Left renal pelvis (tissue), 4 donors: ENCODE measurements at regions not wholly inside any gene's neighbourhood (a gene's known extent, or its start where the extent isn't known, plus 50 kb on each side); places are given as distances from the start of the nearest gene placed in this dataset.

ENCODE experiments used
- DNase-seq, 4 donors: peaks; one replicate each; pipeline ENCODE4 v3.0.0-alpha.2; 2013; ENCODE audit warnings: low read depth in 4 of 4, low spot score in 3 of 4

DNA sequence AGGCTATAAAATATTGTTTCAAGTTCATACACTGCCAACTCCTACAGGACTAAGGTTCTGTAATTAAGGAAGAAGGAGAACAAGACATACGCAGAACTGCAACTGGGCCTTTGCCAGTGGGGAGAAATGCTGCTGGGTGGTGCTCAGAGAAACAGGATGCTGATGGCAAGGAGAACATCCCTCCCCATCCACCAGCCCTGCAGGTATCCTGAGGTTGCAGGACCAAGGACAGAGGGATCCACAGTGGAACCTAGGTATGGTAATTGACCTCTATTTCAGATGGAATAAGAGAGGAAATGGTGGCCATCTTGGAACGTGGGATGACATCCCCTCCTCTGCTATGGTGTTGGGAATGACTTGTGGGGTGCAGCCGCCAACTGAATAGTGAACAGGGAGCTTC is 206.3 kb upstream of the S1PR3 start:
- DNase-seq = no peak

DNA sequence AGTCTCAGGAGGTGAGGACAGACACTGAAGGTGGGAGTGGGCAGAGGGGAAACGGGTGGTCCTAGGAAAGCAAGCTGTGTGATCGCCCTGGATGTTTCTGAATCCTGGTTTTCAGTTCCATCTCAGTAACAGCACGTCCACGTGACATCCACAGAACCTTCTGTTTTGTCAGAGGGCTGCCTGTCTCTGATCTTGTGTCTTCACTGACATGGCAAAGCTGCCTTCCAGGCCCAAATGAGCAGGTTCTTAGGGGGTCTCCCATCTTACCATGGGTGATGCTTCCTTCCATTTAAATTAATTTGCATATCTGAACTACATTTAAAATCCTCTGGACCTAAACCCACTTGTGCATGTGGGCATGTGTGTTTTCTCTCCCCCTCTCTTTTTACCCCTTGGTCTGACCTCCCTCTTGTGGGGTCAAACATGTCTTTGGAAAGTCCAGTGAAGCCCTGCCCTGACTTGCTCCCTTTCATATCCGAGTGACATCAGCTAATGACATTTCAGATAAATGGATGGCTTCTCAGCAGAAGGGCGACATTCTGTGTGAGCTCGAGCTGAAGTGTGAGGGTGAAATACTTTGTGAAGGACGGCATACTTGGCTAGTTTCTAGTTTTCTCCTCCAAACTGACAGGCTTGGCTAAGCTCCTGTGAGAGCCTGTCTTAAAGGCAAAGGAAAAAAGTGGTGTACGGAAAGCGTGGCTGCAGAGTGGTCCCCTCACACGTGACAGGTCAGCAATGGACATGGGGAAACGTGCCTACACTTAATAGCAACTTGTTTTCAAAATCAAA is 204.8 kb upstream of the S1PR3 start:
- no peak for DNase-seq

DNA sequence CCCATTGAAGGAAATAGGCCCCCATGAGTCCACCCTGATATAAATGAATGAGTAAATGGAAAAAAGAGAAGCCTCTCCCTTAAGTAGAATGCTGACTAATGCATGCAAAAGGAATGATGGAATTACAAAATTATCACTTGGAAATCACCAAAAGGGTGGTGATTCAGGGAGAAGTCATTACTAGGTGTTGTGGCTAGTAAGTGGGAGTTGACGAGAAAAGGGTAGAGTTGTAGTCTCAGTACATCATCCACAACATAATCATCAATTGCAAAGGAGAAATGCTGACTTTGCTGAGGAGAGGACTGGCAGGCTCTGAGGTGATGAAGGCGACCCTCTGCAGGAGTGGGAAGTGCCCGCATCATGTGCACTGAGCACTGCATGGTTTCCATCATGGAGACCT is 201.5 kb upstream of the S1PR3 start:
- no peak for DNase-seq

DNA sequence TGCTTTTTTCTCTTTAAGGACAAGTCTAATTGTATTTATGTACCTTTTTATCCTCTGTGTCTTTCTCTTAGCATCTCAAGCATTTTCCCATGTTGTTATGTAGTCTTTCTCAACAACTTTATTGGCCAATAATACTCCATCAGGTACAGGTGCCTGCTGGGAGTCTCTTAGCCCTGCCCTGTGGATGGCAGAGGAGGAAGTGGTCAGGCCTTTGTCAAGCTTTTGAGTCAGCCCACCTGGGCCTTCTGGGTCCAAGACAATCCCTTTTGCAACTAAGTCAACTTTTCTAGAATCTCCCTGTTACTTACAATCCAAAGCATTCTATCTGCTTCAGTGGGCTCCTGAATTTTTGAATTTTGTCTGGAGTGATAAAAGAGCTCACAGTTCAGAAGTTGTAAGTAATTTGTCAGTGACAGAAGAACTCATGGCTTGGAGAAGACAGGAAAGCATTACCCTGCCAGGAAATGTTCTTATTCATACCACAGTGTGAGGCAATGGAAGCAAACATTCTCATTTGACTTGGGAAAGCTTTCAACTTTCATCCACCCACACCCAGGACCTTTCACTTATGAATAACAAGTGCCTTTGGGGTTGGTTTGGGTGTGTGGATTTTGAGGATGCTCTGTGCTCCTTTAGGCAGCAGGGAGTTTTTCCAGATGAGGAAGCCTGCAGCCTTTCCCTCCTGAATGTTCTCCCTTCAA is 200.0 kb upstream of the S1PR3 start:
- no peak for DNase-seq

DNA sequence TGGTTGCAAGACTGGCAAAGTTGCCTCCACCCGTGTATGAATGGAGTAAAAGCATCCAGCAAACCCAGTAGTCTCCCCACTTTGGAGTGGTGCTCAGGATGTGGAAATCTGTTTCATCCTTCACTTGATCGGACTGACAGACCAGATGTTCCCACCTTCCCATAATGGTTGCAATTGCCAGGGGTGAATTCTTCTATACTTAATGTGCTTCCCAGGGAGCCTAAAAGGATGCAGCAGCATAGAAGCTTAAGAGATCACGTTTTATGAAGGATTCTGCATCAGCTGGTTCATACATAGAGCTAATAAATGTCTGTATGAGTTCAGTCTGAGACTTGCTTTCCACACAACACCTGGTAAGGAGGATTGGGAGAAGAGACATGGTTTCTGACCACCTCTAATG is 198.8 kb upstream of the S1PR3 start:
- DNase-seq = no peak

DNA sequence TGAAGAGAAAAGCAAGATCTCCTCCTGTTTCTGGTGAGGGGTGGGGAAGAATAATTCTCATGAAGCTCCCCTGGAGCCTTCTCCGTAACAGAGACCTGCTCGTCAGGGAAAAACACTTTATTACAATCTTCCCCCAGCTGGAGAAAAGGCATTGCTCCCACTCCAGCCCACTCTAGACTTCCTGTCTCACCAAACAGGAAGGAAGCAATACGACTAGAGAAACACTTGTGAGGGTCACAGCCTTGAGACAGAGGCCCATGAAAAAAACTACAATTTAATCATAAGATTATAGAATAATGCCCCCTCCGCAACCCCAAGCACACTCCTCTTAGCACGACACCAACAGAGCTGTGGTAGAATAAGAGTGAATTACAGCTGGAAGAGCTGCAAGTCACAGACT is 197.2 kb upstream of the S1PR3 start:
- DNase-seq = no peak

DNA sequence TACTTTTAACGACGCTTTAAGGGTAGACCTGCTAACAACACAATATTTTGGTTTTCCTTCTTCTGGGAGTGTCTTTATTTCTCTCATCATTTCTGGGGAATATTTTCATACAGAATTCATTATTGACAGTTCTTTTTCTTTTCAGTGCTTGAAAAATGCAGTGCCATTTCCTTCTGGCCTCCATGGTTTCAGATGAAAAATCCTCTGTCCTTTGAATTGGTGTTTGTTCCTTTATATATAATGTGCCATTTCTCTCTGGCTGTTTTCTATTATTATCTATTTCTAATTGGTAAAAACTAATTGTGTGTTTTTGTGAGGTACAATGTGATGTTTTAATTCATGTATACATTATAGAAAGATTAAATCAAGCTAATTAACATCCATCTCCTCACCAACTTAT is 194.3 kb upstream of the S1PR3 start:
- DNase-seq = no peak

DNA sequence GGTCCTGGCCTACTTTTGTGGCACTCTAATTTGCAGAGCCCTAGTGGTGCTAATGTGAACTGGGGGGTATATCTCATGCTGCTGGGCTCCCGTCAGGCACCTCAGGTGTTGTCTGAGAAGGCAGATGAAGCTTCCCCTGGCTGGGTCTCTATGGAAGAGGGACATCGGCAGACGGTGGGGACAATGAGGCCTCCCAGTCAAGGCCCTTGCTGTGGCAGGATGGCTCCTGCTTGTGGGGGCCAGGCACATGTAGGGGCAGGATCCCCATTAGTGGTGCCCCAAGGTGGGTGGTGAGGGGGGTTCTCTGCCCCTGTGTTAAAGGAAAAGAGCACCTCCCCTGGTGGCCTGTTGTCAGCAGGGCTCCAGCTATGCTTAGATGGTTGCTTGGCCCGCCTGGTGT is 192.8 kb upstream of the S1PR3 start:
- no peak for DNase-seq

DNA sequence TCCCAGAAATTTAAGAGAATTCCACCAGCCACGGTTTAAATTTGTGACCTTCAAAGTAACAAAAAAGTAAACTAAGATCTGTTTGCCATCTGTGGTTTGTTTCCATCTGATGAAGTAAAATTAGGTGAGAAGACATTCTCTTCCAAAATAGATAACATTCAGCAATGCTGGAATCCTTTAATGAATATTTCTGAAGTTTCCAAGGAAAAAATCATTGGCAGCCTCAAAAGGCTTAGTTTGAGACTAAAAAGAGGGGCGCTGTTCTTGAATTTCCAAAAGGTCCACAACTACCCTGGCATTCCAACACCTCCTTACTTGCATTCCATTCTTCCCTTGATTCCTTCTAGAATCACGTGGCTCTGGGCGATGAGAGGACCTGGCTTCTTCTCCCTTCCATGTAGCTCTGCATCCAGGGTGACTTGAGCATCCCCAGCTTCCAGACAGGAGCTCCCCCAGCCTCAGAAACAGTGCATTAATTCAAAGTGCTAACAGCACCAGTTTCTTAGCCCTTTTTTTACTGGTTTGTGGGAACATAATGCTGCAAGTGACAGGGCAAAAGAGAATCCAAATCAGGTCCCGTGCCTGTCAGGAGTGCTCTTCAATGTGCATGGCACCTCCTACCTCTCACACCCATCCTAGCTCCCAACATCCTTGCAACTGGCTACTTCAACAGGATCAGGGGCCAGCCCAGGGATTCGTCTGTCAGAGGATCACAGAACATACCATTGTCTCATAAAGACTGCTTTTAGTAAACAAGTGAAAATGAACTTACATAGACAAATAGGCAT is 191.5 kb upstream of the S1PR3 start:
- DNase-seq = no peak

DNA sequence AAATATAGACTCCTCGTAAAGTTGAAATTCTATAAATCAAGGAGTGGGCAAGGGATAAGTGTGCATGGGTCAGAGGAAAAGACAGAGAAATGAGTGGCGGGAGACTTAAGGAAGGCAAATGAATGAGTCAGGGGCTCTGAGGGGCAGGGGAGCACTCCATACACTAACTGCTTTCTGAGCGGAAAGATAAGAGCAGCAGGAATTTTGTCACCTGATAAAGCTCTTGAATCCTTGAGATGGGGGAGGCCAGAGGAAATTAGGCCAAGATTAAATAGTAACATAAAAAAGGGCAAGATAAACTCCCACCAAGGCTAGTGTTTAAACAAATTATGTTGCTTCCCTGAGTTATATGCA is 191.0 kb upstream of the S1PR3 start:
- DNase-seq = no peak

DNA sequence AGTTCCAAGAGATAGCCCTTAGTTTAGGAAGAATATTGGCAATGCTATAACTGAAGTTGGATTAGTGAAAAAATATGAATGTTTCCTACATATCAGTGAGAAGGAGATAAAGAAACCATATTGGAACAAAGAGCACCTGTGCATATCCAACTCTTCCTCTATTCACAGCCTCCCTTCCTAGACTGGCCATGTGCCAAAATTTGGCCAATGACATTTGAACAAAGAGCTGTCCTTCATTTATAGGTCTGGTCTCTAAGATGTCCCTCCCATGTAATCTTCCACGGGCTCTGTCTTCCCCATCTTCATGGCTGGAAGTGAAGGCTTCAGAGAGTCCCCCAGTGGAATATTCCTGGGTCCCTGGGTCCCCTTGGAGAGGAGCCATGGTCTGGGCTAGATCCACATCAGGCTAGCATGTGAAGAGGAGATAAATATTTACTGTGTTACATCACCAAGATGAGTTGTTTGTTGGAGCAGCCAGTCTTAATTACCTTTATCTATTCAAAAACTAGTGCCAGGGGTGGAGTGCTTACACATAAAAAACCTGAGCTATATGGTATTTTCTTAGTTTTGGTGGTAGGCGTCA is 190.0 kb upstream of the S1PR3 start:
- no peak for DNase-seq

DNA sequence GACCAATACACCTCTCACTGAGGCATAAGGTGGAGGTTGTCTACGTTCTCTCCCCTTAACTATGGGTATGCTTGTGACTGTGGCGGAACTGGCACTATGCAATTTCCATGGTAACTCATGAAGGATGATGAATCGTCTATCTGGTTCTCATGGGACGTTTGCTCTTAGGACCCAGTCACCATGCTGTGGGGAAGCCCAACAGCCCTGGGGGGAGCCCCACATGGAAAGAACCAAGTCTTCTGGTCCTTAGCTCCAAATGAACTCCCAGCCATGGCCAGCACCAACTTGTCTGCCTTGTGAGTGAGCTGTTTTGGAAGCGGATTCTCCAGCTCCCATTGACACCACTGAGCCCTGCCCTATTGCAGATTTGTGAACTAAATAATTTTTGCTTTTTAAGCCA is 188.7 kb upstream of the S1PR3 start:
- DNase-seq = no peak

DNA sequence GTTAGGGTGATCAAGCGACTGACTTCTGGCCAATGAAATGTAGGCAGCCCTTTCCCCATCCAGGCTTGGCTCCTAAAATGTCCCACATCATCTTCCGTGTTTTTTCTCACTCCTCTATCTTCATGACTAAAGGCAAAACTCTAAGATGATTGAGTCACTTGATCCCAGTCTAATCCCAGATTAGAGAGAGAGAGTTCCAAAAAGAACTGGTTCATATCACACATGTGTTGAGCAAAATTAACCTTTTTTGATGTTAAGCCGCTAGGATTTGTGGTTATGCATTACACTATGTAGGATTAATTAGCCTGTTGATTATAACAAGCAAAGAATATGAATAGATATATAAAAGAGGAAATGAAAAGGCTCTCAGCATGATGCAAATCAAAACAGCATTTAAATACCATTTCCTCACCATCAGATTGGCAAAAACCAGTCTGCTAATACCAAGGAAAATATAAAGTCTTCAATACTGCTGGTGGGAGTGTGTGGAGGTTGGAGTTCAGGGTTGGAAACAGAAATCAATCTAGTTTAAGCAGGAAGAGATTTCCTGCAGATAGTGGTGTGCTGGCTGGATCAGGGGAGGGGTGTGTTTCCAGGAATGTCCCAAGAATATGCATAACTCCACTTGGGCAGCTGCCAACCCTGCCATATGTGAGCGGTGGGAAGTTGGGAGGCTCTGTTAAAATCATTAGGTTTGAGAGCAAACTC is 187.6 kb upstream of the S1PR3 start:
- DNase-seq = no peak

DNA sequence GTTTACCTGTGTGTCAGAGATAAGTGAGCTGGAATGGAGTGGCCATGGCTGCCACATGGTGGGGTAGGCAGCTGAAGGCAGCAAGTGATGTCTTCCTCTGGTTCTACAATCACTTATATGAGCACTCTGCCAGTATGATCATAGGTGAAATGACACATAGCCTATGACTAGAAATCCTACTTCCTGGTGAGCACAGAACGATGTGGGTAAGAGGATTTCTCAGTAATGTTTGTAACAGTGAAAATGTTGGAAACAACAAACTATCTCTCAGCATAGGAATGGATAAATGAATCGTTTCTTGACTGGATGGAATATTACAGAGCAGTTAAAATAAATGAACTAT is 187.0 kb upstream of the S1PR3 start:
- DNase-seq = no peak

DNA sequence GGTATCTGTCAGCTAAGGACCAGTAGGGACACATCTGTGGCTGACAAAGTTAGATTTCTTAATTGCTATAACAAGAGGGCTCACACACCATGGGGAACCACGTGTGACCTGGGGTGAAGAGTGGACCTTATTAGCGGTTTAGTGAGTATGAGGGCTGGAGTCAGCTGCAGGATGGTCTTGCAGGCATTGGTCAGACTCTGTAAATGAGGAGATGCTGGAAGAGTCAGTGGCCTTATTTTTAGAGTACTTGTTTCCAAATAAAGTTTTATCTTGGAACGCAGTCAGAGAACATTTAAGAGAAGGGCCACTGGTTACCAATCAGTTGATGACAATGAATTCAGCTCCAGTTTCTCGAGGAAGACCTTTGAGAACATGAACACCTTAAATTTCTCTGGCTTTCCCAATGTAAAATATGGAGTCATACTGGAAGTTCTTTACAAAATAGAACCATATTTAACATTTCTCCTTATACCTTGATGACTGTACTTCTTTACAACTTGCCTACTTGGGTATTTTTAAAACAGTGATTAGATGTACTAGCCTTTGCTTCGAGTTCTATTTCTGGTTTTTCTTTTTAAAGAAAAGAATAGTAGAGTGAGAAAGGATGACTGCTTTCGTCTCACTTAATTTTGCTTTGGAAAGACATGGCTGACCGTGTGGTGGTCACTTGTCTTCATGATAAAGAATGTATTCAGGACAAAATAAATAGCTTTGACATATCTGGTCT is 185.9 kb upstream of the S1PR3 start:
- DNase-seq = no peak

DNA sequence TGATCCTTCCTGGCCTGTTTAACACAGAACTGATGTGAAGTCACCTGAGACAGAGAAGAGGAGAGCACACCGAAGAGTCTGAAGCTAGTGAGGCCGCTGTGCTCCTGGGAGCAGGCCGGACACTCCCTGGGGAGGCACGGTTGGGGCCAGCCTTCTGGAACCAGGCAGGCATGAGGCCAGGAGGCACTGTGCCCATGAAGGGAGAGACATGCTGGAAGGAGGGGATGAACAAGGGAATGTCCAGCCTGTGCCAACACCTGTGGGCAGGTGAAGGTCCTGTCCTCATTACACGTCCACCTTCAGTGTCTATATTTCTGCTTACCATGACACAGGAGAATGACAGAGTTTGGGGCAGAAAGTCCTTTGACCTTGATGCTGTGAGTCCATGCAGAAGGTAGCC is 183.8 kb upstream of the S1PR3 start:
- DNase-seq = no peak

DNA sequence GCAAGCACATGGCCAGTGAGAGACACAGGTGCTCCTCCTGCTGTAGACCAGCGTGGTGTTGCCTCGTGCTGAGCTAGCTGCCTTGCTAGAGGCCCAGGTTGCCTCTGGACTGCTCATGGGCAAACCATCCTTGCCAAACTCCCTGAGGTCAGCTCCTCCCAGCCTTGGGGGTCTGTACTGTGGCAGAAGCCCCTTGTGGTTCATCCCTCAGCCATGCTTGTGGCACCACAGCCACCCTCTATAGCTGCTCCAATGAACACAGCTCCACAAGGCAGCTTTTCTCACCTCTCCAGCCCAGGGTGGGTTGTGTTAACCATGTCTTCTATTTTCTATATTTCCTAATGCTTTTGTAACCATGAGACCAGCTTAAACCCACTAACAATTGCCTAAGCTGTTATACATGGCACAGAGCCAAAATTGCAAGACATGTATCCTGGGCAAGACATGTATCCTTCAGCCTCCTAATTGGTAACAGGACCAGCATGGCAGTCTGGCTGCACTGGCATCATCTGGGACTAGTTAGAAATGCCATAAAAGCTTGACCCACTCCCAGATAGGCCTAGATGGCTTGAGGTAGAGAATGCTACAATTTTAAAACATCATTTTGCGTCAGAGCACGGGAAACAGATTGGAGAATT is 183.1 kb upstream of the S1PR3 start:
- no peak for DNase-seq

DNA sequence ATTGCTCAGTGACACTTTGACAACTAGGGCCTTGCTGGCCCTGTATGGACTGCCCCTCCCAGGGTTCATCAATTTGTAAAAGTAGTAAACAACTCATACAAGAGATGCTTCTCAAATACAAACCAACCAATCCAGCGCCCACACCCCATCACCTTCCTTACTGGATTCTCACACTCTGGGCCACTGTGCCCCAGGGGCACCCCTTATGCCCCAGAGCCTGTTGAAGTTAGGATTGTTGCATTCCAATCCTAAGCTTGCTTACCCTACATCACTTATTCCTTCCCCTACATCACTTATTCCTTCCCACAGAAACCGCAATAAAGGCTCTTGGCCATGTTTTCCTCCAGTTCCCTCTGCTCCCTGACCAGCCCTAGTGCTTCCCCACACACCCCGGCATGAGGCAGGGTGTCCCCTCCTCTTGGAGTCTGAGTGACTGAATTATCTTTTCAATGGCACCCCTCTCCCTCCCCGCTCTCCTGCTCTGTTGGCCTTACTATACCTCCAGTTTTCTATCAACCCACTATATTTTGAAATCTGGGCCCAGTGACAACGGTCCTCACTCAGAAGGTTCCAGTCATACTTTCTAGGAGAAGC is 182.4 kb upstream of the S1PR3 start:
- no peak for DNase-seq
